ENCODE measurements at regions not wholly inside any gene's neighbourhood (a gene's known extent, or its start where the extent isn't known, plus 50 kb on each side); places are given as distances from the start of the nearest gene placed in this dataset.

DNA sequence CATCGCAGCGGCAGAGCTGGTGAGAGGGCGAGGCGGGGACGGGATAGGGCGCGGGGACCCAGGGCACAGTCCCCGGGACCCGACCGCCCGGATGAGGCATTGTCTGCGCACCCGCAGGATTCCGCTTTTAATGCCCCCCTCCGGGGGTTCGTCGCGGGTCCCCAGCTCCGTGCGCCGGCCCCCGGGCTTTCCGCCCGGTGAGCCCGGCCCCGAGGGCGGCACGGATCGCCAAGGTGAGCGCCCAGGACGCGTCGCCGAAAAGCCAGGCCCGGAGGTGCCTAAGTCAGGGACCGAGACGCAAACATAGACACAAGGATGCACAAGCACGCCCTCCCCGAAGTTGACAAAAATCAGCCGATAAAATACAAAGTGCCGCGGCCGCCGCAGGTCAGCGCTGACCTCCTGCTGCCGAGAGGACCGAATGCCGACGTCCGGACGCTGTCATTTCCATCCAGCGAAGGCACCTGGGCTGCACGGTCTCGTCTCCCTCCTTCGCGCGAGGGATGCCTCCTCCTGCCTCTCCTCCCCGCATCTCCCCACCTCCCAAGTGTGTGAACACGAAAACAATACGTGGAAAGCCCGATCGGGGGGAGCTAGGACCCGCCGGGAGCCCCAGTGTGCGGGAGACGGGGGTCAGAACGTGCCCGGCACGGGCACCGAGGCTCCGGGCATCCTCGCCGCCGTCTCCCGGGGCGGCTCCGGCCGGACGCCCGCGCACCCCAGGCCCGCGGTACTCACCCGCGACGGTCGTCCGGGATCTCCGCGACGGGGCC is 101.1 kb upstream of the SOD1 start:
- TF ChIP-seq, protein P1, sequence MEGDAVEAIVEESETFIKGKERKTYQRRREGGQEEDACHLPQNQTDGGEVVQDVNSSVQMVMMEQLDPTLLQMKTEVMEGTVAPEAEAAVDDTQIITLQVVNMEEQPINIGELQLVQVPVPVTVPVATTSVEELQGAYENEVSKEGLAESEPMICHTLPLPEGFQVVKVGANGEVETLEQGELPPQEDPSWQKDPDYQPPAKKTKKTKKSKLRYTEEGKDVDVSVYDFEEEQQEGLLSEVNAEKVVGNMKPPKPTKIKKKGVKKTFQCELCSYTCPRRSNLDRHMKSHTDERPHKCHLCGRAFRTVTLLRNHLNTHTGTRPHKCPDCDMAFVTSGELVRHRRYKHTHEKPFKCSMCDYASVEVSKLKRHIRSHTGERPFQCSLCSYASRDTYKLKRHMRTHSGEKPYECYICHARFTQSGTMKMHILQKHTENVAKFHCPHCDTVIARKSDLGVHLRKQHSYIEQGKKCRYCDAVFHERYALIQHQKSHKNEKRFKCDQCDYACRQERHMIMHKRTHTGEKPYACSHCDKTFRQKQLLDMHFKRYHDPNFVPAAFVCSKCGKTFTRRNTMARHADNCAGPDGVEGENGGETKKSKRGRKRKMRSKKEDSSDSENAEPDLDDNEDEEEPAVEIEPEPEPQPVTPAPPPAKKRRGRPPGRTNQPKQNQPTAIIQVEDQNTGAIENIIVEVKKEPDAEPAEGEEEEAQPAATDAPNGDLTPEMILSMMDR (IDR thresholded peaks at IDR 0.05): no peak
- TF ChIP-seq POLR2A (IDR thresholded peaks at IDR 0.05): no peak
